ENCODE measurements at regions not wholly inside any gene's neighbourhood (a gene's known extent, or its start where the extent isn't known, plus 50 kb on each side); places are given as distances from the start of the nearest gene placed in this dataset.

DNA sequence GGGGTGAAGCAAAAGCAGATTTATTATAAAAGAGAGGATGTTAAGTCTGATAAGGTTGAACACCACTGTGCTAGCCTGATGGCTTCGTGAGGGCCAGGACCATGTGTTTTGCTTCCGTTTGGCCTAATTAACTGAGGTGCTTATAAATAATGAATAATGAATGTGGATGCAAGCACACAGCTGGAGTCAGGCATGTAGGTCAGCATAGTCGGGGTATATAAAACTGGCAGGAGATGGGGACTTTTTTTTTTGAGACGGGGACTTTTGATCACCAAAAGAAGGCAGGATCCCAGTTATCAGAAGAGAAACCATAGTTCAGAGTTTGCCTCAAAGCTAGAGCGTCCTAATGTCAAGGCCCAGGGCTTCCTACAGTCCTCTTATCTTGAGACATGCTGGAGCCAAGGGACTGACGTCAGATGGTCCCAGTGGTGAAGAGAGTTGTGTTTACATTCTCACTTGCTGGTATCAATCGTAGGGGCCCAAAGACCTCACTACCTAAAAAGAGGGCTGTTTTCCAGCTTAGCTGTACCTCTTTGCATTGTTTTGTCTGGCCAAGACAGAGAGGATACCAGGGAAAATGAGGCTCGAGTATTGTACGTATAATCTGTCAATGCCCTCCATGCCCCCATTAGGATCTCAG is 50.4 kb downstream of the RTL9 start:
- no peak for DNase-seq (ENCODE audit: low read depth)

GRCh38 chrX:110409925-110410324 is 51.3 kb downstream of the RTL9 start:
- DNase-seq (ENCODE audit: low read depth): no peak

GRCh38 chrX:110410603-110411002 is 52.0 kb downstream of the RTL9 start:
- DNase-seq (ENCODE audit: low read depth): no peak

DNA sequence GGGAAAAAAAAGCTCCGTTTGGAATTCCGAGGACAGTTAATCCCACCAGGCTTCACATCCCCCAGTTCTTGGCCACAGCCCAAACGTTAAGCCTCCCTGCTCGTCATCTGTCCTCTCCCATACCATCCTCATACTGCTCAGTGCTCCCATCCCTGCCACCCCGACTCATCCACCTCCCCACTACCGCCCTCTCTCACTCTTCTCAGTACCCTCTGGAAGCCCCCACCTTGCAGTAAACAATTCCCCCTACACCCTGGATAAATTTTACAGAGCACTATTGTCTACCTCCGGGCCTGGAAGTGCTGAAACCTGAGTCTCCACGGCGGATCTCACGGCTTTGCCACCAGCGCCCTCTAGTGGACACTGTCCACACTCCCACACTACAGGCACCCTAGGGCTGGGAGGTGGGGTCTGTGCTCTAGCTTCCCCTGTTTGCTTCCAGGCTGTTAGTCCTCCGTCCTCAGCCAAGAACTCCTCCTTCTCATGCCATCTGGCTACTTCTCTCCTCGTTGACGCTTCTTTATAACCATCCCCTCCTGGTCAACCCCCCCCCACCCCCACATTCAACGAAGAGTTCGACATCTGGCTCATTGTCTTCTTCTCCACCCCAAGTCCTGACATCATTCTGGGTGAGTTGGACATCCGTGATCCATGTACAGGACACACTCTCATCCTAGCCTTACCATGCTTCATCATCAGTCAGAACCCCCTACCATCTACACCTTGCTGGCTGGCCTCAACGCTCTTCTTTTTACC is 54.5 kb downstream of the RTL9 start:
- peak; percentile 37 for DNase-seq (ENCODE audit: low read depth)

DNA sequence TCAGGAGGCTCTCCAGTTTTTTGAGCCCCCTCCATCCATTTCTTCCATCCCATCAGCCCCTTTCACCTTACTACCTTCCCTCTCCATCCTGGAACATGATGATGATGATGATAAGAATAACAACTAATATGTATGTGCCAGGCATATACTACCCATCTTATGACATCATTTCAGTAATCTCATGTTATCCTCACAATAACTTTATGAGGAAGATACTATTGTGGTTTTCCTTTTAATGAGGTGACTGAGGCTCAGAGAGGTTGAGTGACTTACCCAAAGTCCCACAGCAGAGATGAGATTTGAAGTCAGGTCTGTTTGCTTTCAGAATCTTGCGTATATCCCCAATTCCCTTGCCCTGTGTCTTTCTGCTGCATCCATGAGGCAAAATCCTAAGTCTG is 55.1 kb downstream of the RTL9 start:
- no peak for DNase-seq (ENCODE audit: low read depth)

- no peak for DNase-seq (ENCODE audit: low read depth)
These were observed 55.6 kb downstream of the RTL9 start for GRCh38 chrX:110414273-110414672.

DNA sequence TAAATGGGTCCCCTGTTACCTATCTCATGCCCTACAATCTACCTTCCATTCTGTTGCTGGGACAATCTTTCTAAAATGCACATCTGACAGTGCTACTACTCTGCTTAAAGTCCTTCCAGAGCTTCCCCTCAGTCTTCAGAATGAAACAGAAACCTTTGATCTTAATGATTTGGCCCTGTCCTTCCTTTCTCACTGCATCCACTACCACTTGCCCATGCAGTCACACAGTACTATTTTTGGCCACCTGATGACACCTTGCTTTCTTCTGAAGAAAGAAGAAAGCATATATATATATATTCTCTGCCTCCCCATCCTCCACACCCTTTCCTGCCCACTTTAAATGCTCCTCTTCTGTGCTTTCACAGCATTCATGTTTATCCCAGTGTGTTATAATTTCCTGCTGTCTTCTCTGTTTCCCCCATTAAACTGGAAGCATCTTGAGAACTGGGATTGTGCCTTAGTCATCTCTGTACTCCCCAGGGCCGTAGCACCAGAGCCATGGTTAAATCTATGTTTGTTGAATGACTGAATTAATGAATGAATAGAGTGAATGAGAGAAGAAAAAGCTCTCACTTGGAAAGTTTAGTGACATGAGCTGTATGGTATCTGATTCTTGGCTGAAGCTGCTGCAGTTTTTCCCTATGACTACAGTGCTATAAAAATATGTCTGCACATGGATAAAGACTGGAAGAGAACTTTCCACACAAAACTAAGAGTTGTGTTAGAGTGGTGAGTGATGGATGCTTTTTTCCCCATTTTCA is 56.2 kb downstream of the RTL9 start:
- peak; percentile 30 for DNase-seq (ENCODE audit: low read depth)

- no peak for DNase-seq (ENCODE audit: low read depth)
These were observed 57.0 kb downstream of the RTL9 start for GRCh38 chrX:110415440-110416170.

DNA sequence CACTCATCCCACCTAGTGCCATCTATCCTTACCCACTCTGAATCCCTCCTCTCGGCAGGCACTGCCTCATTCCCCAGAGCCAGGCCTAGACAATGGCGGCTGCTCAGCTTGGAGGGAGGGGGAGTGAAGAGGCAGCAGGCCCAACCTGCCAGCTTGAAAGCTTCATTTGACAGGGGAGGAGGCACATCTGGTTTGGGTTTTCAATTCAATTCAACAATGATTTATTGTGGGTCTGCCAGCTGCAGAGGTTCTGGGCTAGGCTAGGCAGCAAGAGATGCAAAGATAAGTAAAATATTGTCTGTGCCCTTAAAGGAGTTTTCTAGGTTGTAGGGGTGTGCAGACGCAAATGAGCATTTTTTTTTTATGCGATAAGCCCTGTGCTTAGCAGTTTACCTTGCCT is 58.5 kb downstream of the RTL9 start:
- DNase-seq (ENCODE audit: low read depth): no peak

DNA sequence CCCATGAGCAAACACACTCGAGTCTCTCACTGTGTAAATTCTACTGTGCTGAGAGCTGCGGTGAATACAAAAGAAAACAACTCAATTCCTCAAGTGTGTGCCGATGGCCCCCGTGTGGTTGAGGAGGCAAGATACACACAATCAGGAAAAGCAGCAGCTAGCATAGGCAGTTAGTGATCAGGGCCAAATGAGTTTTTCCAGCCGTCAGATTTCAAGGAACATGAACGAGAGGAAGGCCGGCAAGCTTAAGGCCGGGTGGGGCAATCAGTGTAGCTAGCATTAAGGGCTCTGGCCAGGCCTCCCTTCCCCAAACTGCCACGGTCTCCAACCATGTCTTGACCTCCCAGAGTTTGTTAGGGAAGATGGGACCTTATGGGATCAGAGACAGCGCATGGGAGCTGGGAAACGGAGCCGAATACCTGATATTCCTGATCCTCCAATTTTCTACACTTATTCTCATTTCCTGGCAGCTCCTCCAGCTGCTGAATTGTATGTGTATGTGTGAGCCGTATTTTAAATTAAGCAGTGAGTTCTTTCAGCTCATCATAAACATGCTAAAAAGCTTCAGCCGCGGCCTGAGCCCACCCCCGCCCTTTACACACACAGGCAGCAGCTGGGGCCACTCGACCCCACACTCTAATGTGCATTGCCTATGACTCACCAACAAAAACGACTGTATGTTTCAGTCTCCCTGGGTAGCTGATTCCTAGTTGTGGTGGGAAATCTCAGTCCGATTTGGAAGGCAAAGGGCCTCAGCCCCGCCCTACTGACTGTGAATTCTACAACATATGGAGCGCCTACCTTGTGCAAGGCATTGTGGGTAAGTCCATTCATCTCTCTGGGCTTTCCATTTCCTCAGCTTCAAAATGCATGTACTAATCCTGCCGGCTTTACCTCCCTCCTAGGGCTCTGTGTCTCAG is 59.9 kb downstream of the RTL9 start:
- DNase-seq (ENCODE audit: low read depth): peak; percentile 48

- DNase-seq (ENCODE audit: low read depth): no peak
These were observed 60.9 kb downstream of the RTL9 start for GRCh38 chrX:110419512-110419911.

DNA sequence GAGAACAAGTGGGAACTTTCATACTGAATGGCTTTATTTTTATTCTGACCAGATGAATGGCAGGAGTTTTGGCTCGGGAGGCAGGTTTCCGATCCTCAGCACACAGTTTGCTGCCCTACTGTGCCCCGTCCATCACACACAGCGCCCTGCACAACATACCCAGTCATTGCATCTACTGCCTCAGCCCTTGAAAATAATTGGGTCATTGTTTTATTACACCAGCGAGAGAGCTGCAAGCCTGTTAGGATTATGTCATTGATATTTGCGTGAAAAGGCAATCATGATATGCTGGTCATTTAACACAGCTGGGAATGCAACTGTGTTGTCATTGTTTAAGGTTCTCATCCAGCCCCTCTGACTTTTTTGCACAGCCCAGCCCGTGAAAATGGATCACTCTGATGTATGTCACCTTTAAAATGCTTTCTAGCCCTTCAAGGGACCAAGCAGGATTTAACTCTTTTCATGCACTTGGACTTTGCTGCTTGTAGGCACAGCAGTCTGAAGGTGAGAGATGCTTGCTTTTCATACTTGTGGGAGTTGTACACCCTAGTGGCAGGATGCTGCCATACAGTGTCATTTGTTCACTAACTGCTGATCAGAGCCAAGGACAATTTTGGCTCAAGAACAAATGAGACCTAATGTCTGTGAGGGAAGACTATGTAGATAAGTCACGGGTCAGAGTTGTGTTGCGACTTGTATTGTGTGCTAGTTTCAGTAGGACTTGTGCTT is 62.3 kb downstream of the RTL9 start:
- DNase-seq (ENCODE audit: low read depth): no peak

DNA sequence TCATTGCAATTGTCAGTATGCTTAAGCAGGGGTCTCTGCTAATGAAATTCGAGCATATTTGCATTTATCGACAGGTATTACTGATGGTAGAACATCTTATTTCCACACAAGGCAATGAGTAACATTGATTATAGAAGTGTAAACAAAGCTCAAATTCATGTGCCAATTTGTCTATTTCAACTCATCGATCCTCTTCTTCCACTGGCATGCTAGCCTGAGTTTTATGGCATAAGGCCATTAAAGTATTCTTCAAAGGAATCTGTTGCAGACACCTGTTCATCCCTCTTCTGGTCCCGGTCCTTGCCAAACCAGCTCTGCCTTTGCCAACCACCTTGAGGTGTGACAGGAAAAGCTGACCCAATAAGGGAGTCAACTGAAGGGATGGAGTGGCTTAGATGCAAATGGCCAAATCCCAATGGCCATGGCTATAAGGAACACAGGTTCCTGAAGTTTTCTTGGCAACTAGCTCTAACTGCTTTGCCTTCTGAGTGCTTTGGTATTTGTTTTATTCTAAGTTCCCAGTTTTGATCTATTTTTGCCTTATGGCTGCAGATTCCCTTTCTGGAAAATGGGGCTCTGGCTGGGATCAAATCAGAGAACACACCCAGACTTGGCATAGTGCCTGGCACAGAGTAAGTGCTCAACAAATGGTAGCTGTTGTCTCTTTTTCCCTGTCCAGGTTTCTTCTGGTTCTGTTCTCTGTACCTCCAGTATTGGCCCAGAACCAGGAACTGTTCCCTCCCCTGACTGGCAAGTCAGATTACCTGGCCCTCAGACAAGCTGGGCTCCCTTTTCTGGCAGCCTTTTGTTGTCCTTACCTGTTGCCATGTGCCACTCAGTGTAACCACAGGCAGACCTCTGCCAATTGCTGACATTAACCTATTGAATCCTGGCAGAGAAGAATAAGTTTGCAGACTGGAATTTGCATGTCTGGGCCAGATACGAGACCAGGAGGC is 63.1 kb downstream of the RTL9 start:
- no peak for DNase-seq (ENCODE audit: low read depth)

DNA sequence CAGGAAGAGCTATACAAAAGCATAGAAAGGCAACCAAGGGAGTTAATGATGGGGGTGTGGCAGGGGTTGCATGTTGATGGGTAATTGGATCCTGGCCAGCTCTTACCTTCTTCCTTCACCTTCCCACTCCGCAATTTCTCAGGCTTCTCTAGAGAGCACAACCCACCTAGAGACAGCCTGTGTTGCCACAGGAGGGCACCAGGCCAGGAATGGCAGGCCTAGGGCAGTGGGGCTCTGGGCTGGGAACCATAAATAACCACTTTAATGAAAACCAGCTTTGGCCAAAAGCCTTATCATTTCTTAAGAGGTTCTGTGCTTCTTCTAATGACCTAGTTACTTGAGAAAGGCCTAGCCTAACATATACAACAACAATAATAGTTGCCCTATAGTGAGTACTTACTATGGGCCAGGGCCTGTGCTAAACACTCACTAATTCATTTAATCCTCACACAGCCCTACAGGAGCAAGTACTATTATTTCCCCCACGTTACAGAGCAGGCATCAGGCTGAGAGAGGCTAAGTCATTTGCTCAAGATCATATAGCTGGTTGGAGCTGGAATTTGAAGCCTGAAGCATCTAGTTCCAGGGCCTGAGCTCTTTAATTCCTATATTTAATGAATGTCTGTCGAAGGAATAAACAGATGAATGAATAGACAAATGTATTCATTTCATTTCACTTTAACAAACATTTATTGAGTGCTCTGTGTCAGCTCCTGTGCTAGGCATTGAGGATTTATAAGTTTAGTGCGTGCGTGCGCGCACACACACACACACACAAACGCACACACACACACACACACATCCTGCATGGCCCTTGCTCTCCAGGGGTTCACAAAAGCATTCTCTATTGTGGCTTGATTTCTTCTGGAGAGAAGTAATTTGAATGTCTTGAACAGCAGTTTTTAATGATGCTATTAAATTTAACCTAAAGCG is 66.8 kb downstream of the RTL9 start:
- DNase-seq (ENCODE audit: low read depth): peak; percentile 67

DNA sequence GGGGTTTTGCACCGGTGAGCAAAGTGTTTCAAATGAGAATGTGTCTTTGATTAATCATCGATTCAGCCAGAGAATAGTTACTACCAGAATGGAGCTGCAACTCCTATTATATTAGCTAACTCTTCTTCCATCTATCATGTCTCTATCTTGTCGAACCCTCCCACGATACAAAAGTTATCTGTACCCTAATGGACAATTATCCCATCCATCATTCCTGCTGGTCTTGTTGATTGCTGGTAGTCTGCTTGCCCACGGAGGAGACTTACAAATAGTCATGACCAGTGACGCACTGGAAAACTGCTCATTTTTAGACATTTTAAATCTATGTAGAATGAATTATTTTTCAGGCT is 67.5 kb downstream of the RTL9 start:
- no peak for DNase-seq (ENCODE audit: low read depth)

- DNase-seq (ENCODE audit: low read depth): no peak
These were observed 68.4 kb downstream of the RTL9 start for GRCh38 chrX:110427076-110427475.

DNA sequence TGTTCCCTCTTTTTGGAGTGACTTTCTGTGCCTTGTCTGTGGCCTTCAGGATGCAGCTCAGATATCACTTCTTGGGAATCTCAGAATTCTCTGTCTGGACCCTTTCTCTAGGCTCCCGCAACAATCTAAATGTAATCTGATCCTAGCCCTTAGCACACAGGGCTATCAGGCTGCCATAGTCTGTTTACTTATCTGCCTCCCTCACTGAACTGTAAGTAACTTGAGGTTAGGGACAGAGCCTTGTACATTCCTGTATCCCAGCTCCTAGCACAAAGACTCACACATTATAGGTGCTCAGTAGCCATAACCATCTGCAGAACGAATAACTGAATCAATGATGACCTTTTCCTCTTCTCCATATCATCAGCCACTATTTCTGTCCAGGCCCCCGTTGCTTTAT is 69.5 kb downstream of the RTL9 start:
- DNase-seq (ENCODE audit: low read depth): no peak

DNA sequence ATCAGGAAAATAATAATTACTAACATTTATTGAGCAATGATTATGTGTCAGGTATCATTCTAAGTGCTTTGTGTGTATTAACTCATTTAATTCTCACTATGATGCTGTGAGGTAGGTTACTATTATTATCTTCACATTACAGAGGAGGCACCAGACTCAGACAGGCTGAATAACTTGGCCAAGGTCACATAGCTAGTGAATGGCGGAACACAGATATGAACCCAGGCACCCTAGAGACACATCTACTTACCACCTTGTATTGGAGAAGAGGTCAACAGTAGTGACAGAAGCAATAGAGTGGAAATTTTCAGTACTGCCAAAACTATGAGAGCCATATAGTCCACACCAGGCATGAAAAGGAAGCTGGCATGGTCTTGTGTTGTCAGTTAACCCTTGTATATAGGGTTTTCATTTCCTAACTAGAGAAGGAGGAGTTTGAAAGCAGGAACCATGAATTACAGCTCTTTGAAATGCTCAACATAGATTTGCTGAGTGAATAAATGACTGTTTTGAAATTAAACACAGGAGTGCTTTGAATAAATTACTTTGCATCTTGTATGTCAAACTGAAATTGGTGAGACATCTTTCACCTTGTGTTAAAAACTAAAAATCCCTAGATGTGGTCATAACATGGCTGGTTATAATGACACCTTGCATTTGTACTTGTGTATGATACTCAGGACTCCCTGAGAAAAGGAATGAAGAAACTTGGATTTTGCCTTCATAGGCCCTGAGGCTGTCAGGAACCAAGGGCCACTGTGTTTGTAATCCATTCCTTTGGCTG is 71.8 kb downstream of the RTL9 start:
- DNase-seq (ENCODE audit: low read depth): no peak
